Psoas muscle (tissue), 7 donors: ENCODE measurements at regions not wholly inside any gene's neighbourhood (a gene's known extent, or its start where the extent isn't known, plus 50 kb on each side); places are given as distances from the start of the nearest gene placed in this dataset.

Source experiments
- ATAC-seq, 4 donors: fragments of 200-7000 bp; cut with Tn5 transposase; one replicate each; pipeline ENCODE4 v1.9.1; 2020; ENCODE audit warnings: moderate library complexity in 3 of 4, mild to moderate bottlenecking in 2 of 4
- DNase-seq, 2 donors: peaks; one replicate each; pipeline ENCODE4 v3.0.0-alpha.2; 2020
- H3K27ac ChIP-seq: fragments of 200-600 bp; one replicate; pipeline ENCODE4 v1.8.0; 2022
- H3K27me3 ChIP-seq, 3 donors: fragments of 200-600 bp in 1 of 3; one replicate each; pipeline versions ENCODE4 v1.6.1 to v1.8.0; 2013 to 2022; ENCODE audit warnings: low read length in 2 of 3, mild to moderate bottlenecking in 2 of 3, moderate library complexity in 1 of 3; ENCODE audit not compliant: insufficient read depth in 3 of 3
- H3K36me3 ChIP-seq, 2 donors: fragments of 200-600 bp in 1 of 2; one replicate each; pipeline versions ENCODE4 v1.6.1 to v1.8.0; 2013 to 2022; ENCODE audit warnings: low read depth in 1 of 2, mild to moderate bottlenecking in 1 of 2, moderate library complexity in 1 of 2; ENCODE audit not compliant: insufficient read depth in 1 of 2
- H3K4me1 ChIP-seq: fragments of 200-600 bp; one replicate; pipeline ENCODE4 v1.8.0; 2022
- H3K4me3 ChIP-seq: fragments of 200-600 bp; one replicate; pipeline ENCODE4 v1.8.0; 2022; ENCODE audit warnings: mild to moderate bottlenecking
- H3K9me3 ChIP-seq: fragments of 200-600 bp; one replicate; pipeline ENCODE4 v1.8.0; 2022
- CTCF ChIP-seq: fragments of 200-600 bp; IDR thresholded peaks from one replicate; pipeline ENCODE4 v1.8.0; 2022; ENCODE audit warnings: antibody characterized with exemption
- WGBS, 3 donors: extraction: QIAGEN DNeasy Blood & Tissue Kit; methylation state at CpG; one replicate each; pipeline versions ENCODE4 v1.1.6 to v1.1.7; 2013; 5-methylcytosine and 5-hydroxymethylcytosine counted together
- intact Hi-C, 2 donors: fragments of 100-400 bp; cut with DNase I; formaldehyde crosslinking; loops; one replicate each; pipeline versions ENCODE4 v1.11.0 to v1.14.2; 2022
- donor health status: healthy with polysubstance abuse.
- donor health status: DM: no; HTN: no; CAD: no; lungs with moderate emphysema.
- donor health status: Bipolar disorder and iron deficiency.
- donor health status: healthy.
- donor health status: DM: yes; HTN: yes; CAD: no.
- donor health status: DM: no; HTN: no; CAD: no.
- donor health status: DM: yes; HTN: yes; CAD: no.

- WGBS, 3 donors, result 36 to 46% (median 36%) methylated on average over 3 of the region's 3 CpGs
- Histone ChIP-seq H3K4me3 (no peak overlapping the region), H3K27ac (no peak overlapping the region), H3K4me1 (no peaks in the 10 kb centered on the region), H3K9me3 (no peaks in the 10 kb centered on the region), H3K36me3 (no peaks in the 10 kb centered on the region), H3K27me3 (no peaks in the 10 kb centered on the region)
- DNase-seq (no peak), ATAC-seq (no peak)
- TF ChIP-seq CTCF, result no peak
- intact Hi-C loops, result no loop called here
These were observed 272.2 kb downstream of the OSR1 start for GRCh38 chr2:19086231-19086651.

GRCh38 chr2:19078709-19079108, 279.7 kb downstream of the OSR1 start:
- no peak for ATAC-seq
- intact Hi-C loops, result no loop called here
- peaks cover 8% of the 10 kb centered on the region for H3K4me1 ChIP-seq
- TF ChIP-seq CTCF, result no peak
- no peaks in the 10 kb centered on the region for H3K9me3 ChIP-seq
- no peaks in the 10 kb centered on the region for H3K27me3 ChIP-seq
- no peak overlapping the region for H3K27ac ChIP-seq
- H3K36me3 ChIP-seq, result no peaks in the 10 kb centered on the region
- no peak for DNase-seq
- H3K4me3 ChIP-seq, result no peak overlapping the region

GRCh38 chr2:19073522-19073921, 284.9 kb downstream of the OSR1 start:
- WGBS, 3 donors, result 14 to 65% (median 42%) methylated on average over 4 of the region's 4 CpGs
- intact Hi-C loops, result loop anchor here in 1 of 2 donors (5.0 kb wide), 1 partner anchor 86 kb away; no protein-coding TSS in a partner anchor
- H3K4me3 ChIP-seq, result no peak overlapping the region
- H3K36me3 ChIP-seq, result no peaks in the 10 kb centered on the region
- H3K27ac ChIP-seq, result peak overlapping the region; percentile 50
- no peaks in the 10 kb centered on the region for H3K9me3 ChIP-seq
- DNase-seq (peak; percentile 65 to 87), ATAC-seq (peak; percentile 99 to 100 (median 100))
- no peaks in the 10 kb centered on the region for H3K27me3 ChIP-seq
- TF ChIP-seq CTCF, result no peak
- H3K4me1 ChIP-seq, result peaks cover 18% of the 10 kb centered on the region

- Histone ChIP-seq H3K27me3 (no peaks in the 10 kb centered on the region), H3K9me3 (no peaks in the 10 kb centered on the region), H3K4me3 (no peak overlapping the region), H3K36me3 (no peaks in the 10 kb centered on the region), H3K4me1 (peaks cover 18% of the 10 kb centered on the region), H3K27ac (no peak overlapping the region)
- TF ChIP-seq CTCF, result no peak
- WGBS, 3 donors, result 87 to 95% (median 92%) methylated on average over 2 of the region's 2 CpGs
- DNase-seq (no peak), ATAC-seq (no peak)
- intact Hi-C loops, result loop anchor here in 1 of 2 donors (5.0 kb wide), 1 partner anchor 85 kb away; no protein-coding TSS in a partner anchor
These were observed 286.3 kb downstream of the OSR1 start for GRCh38 chr2:19072161-19072560.

- Histone ChIP-seq H3K36me3 (no peaks in the 10 kb centered on the region), H3K4me1 (peaks cover 18% of the 10 kb centered on the region), H3K27ac (no peak overlapping the region), H3K9me3 (no peaks in the 10 kb centered on the region), H3K4me3 (no peak overlapping the region), H3K27me3 (no peaks in the 10 kb centered on the region)
- 38 to 54% (median 45%) methylated on average over 4 of the region's 4 CpGs for WGBS, 3 donors
- no peak for DNase-seq
- ATAC-seq, result peak in 1 of 4 donors; percentile 27
- intact Hi-C loops, result loop anchor here in 1 of 2 donors (5.0 kb wide), 1 partner anchor 84 kb away; no protein-coding TSS in a partner anchor
- no peak for TF ChIP-seq CTCF
These were observed 287.5 kb downstream of the OSR1 start for GRCh38 chr2:19070886-19071285.
